ENCODE measurements at regions not wholly inside any gene's neighbourhood (a gene's known extent, or its start where the extent isn't known, plus 50 kb on each side); places are given as distances from the start of the nearest gene placed in this dataset.

GRCh38 chr5:136772491-136772890, 407.1 kb upstream of the TRPC7 start:
- TF ChIP-seq REST (IDR thresholded peaks at IDR 0.05; ENCODE audit: insufficient read depth in 1 of 2, low read depth in 2 of 2, low read length in 2 of 2) = no peak
- TF ChIP-seq TAF1 (IDR thresholded peaks at IDR 0.05; ENCODE audit: borderline replicate concordance, insufficient read depth, low read length) = no peak
- TF ChIP-seq POLR2AphosphoS5 (IDR thresholded peaks at IDR 0.05; ENCODE audit: low read depth, low read length) = no peak
- TF ChIP-seq SIN3A (IDR thresholded peaks at IDR 0.05; ENCODE audit: borderline replicate concordance, insufficient read depth, low read length) = no peak
- no peak for TF ChIP-seq FOXP2 (optimal IDR thresholded peaks at IDR 0.05; ENCODE audit: borderline replicate concordance, extremely low read depth, extremely low read length, insufficient read depth)

- TF ChIP-seq TAF1 (IDR thresholded peaks at IDR 0.05; ENCODE audit: borderline replicate concordance, insufficient read depth, low read length) (no peak), SIN3A (IDR thresholded peaks at IDR 0.05; ENCODE audit: borderline replicate concordance, insufficient read depth, low read length) (no peak), FOXP2 (optimal IDR thresholded peaks at IDR 0.05; ENCODE audit: borderline replicate concordance, extremely low read depth, extremely low read length, insufficient read depth) (no peak), REST (IDR thresholded peaks at IDR 0.05; ENCODE audit: insufficient read depth in 1 of 2, low read depth in 2 of 2, low read length in 2 of 2) (no peak), POLR2AphosphoS5 (IDR thresholded peaks at IDR 0.05; ENCODE audit: low read depth, low read length) (no peak)
Observed at GRCh38 chr5:136769900-136770684, 404.7 kb upstream of the TRPC7 start.

- no peak for TF ChIP-seq SIN3A (IDR thresholded peaks at IDR 0.05; ENCODE audit: borderline replicate concordance, insufficient read depth, low read length)
- no peak for TF ChIP-seq REST (IDR thresholded peaks at IDR 0.05; ENCODE audit: insufficient read depth in 1 of 2, low read depth in 2 of 2, low read length in 2 of 2)
- TF ChIP-seq FOXP2 (optimal IDR thresholded peaks at IDR 0.05; ENCODE audit: borderline replicate concordance, extremely low read depth, extremely low read length, insufficient read depth) = no peak
- no peak for TF ChIP-seq TAF1 (IDR thresholded peaks at IDR 0.05; ENCODE audit: borderline replicate concordance, insufficient read depth, low read length)
- no peak for TF ChIP-seq POLR2AphosphoS5 (IDR thresholded peaks at IDR 0.05; ENCODE audit: low read depth, low read length)
Observed at GRCh38 chr5:136769093-136769492, 403.7 kb upstream of the TRPC7 start.

- TF ChIP-seq REST (IDR thresholded peaks at IDR 0.05; ENCODE audit: insufficient read depth in 1 of 2, low read depth in 2 of 2, low read length in 2 of 2) (no peak), POLR2AphosphoS5 (IDR thresholded peaks at IDR 0.05; ENCODE audit: low read depth, low read length) (no peak), TAF1 (IDR thresholded peaks at IDR 0.05; ENCODE audit: borderline replicate concordance, insufficient read depth, low read length) (no peak), FOXP2 (optimal IDR thresholded peaks at IDR 0.05; ENCODE audit: borderline replicate concordance, extremely low read depth, extremely low read length, insufficient read depth) (no peak), SIN3A (IDR thresholded peaks at IDR 0.05; ENCODE audit: borderline replicate concordance, insufficient read depth, low read length) (no peak)
Observed at GRCh38 chr5:136768457-136768856, 403.1 kb upstream of the TRPC7 start.
